GM21515 (cell line): ENCODE measurements at regions not wholly inside any gene's neighbourhood (a gene's known extent, or its start where the extent isn't known, plus 50 kb on each side); places are given as distances from the start of the nearest gene placed in this dataset.
"Not testable (repeated sequence)": the region's sequence is repeated elsewhere in the genome, so short reads cannot be mapped to it uniquely, and the experiment has no call there.

ENCODE experiments used
- ATAC-seq: cut with Tn5 transposase; IDR thresholded peaks from one replicate; pipeline ENCODE4 v1.9.1; 2021; ENCODE audit not compliant: unreplicated experiment

DNA sequence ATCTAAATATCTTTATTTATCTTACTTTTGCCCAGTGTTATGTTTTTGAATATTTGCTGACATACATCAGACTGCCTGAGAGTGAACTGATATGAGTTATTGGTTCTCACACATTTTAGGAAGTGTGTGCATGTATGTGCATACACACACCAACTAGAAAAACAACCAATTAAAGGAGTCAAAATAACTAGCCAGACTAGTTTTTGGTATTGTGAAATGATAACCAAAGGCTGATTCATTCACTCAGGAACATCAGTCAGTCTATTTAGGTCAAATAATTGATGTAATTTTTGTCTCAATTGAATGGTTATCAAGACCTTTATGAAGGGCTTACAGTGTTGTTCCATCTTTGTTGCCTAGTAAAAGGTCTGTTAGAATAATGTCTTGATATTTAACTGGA, 369.3 kb upstream of the VRK2 start:
- ATAC-seq = no peak

- ATAC-seq = no peak
These were observed 365.0 kb upstream of the VRK2 start for GRCh38 chr2:57681650-57682049.

DNA sequence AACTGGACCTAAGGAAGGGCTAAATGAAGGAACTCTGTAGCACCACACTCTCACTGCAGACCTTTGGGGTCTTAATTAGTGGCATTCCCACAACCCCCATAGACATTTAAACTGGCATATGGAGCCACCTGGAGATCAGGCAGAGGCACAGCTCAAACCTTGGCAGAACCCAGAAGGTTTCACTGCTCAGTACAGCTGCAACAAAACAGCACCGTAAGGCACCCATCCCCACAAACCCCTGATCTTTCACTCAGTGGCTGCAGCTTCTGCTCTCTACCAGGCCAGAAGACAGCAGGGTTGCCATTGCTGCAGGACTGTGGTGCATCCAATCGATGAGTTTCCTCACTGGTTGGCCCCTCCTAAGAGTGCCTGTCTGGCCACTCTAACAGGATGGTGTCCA, 361.6 kb upstream of the VRK2 start:
- no peak for ATAC-seq

- ATAC-seq = no peak
These were observed 354.2 kb upstream of the VRK2 start for GRCh38 chr2:57692395-57692794.

GRCh38 chr2:57693177-57693576, 353.4 kb upstream of the VRK2 start:
- no peak for ATAC-seq

DNA sequence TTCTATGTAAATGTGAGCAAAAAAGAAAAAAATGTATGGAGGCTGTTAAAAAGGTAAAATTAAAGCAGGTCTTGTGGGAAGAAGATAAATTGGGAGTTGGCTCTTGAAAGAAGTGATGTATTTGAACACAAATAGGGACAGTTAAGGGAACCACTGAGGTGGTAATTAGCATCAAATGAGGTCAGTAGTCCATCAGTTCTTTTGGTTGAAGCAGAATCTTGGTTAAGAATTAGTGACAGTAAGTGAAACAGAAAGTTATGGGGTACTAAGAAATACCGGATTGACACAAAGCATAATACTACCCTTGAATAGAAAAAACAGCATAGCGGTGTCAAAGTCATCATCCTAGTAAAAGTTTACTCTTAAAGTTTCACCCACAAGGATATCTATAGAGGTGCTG, 352.6 kb upstream of the VRK2 start:
- no peak for ATAC-seq

GRCh38 chr2:57696016-57696415, 350.6 kb upstream of the VRK2 start:
- no peak for ATAC-seq

DNA sequence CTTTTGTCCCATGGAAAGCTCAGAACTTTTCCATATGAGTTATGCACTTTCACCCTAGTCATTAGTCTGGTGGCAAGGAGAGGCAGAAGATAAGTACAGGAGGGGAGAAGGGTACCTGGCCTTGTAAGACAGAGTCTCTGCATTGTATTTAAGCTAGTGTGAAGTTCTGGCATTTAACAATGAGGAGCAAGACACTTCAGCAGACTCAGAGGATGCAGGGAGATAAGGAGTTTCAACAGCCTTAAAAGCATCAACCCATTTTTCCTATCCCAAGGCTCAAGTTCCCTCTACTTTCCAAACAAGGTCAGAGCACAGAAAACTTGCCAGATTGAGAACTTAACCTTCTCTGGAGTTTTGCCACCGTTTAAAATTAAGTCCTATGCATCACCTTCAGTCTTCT, 348.2 kb upstream of the VRK2 start:
- ATAC-seq = no peak

GRCh38 chr2:57698935-57699449, 347.6 kb upstream of the VRK2 start:
- ATAC-seq = no peak

GRCh38 chr2:57701391-57701791, 345.2 kb upstream of the VRK2 start:
- ATAC-seq = no peak

- ATAC-seq = no peak
These were observed 343.2 kb upstream of the VRK2 start for GRCh38 chr2:57703407-57703806.

GRCh38 chr2:57707794-57708193, 338.8 kb upstream of the VRK2 start:
- not testable (repeated sequence) for ATAC-seq

- ATAC-seq = no peak
These were observed 334.6 kb upstream of the VRK2 start for GRCh38 chr2:57711991-57712390.

DNA sequence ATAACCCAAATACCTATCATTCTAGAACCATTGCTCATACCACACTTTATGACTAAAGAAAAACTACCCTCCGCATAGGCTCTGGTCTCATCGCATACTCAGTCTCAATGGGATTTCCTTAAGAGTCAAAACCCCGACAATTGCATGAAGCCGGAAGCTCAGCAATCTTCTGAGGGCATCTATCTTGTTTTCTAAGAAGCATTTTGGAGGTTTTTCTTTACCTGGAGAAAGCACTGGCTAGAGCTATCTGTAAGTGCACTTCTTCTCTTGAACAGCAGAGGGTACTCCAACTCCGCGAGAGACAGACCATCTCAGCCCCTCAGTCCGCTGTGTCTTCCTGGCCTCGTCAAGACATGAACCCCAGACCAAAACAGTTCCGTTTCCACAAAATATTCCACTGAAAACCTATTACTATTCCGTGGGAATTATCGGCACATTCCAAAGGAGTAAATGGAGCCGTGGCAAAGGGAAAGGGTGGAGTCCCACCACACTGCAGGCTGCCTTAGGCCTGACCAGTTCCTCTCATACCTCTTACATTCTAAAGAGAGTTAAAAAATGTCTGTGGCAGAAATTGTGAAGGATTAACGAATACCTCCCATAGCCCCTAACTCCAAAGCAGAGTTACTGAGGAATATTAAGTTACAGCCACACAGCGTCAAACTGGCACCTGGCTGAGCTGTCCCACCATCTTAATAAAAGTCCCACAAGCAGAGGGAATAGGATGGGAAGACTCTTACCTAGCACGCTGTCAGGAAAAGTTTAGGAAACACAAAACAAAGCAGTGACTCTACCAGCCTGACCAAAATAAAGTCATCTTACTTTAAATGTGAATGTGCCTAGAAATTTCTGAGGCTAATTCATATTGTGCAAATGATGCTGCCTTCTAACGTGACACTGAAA, 325.6 kb upstream of the VRK2 start:
- peak; percentile 99 for ATAC-seq

GRCh38 chr2:57725337-57725947, 321.2 kb upstream of the VRK2 start:
- no peak for ATAC-seq

DNA sequence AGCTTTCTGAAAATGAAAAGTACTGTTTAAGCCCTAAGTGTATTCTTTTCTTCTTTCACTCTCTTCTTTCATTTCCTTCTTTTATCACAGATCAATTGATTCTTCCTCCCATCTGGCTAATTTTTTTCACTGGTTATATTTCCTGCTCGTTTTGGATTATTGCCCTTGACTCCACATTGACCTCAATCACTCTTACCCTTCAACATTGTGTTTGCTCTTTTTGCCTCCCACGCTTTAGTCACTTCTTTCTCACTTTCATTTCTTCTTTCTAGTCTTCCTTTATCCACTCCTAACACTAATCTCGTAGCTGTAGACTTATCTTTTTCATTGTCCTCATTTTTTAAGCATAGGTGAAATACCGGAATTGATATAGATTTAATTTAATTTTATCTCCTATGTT, 320.3 kb upstream of the VRK2 start:
- ATAC-seq = peak; percentile 56

- ATAC-seq = no peak
These were observed 317.9 kb upstream of the VRK2 start for GRCh38 chr2:57728691-57729090.

DNA sequence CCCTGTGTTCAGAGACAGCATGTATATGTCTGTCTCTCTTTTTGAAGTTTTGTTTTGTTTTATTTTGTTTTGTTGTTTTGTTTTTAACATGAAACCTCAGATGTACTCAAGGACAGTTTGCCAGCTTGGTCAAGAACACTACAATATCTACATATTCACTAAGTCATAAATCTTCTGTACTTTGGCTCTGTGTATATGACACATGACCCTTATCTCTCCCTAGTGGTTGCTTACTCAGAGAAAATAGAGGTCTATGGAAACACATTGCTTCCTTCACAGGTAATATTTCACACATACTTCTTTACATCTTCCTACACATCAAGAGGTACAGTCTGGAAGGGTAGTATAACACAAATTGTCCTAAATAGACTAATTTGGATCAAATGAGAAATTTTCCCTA, 312.6 kb upstream of the VRK2 start:
- no peak for ATAC-seq

DNA sequence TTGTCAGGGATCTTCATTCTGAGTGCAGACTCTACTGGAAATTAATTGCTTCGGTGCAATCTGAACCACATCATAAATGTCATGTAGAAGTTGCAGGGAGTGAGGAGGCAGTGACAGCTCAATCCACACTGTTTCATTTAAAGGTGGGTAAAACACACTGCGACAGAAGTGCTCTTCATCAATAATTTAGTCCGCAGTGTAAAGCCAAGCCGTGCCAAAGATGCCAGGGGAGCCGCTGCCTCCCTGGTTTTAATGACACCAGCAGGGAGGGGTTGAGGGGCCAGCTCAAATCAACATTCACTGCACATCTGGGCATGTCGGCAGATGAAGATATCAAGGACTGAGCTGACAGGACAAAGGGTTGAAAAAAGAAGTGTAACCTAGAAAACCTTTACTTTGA, 305.7 kb upstream of the VRK2 start:
- ATAC-seq = no peak

GRCh38 chr2:57753636-57754035, 293.0 kb upstream of the VRK2 start:
- ATAC-seq = no peak

DNA sequence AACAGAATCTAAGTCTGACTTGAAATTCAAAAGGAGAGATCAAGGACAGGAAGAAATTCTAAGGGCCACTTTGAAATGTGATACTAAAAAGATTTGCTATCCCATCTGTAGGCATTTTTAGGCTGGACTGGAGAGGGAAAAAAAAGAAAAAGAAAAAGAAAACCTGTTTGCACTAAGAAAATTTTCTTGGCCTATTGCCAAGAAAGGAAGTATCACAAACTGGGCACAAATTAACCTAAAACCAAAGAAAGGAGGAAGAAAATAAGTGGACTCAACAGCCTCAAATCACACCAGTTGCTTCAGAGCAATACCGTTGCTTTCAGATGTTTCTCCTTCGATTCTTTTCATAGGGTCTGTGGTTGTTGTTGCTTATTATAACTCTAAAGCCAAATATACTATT, 287.9 kb upstream of the VRK2 start:
- no peak for ATAC-seq

GRCh38 chr2:57759131-57759530, 287.5 kb upstream of the VRK2 start:
- ATAC-seq = no peak
